OCI-LY7 (cell line): ENCODE measurements at regions not wholly inside any gene's neighbourhood (a gene's known extent, or its start where the extent isn't known, plus 50 kb on each side); places are given as distances from the start of the nearest gene placed in this dataset.
A peak's percentile ranks its signal among the peaks of the same experiment; 100 is the strongest.

Experiments
- BruUV-seq: library from RNA; stranded (reverse); fragments of 400-500 nt; replicated peaks from 2 replicates; lab custom pipeline; 2021; lab: Mats Ljungman, UMichigan
- CTCF ChIA-PET: fragments of 300-600 bp; sonication (Branson Sonifier 250); formaldehyde crosslinking; loops from one replicate; lab custom pipeline; 2022; ENCODE audit warnings: antibody characterized with exemption; ENCODE audit not compliant: unreplicated experiment; lab: Charles Lee
- POLR2A ChIA-PET: fragments of 300-600 bp; sonication (Branson Sonifier 250); formaldehyde crosslinking; loops from one replicate; lab custom pipeline; 2022; ENCODE audit warnings: antibody characterized with exemption; lab: Charles Lee
- DNase-seq: peaks from one replicate; pipeline ENCODE4 v3.0.0-alpha.2; 2015; ENCODE audit warnings: low spot score
- H2AFZ ChIP-seq: fragments of 200-600 bp; sonication (generic), shearing (Covaris generic); 2 replicates; pipeline ENCODE4 v1.6.1; 2014; ENCODE audit warnings: mild to moderate bottlenecking, antibody characterized with exemption, low read length, moderate library complexity
- H3K27ac ChIP-seq: fragments of 200-600 bp; sonication (generic); 2 replicates; pipeline ENCODE4 v1.5.1; 2014; ENCODE audit warnings: mixed run types, low read depth, mild to moderate bottlenecking, moderate library complexity, low read length, inconsistent platforms; ENCODE audit not compliant: poor library complexity, severe bottlenecking
- H3K36me3 ChIP-seq: fragments of 200-600 bp; sonication (generic); 2 replicates; pipeline ENCODE4 v1.6.1; 2014; ENCODE audit warnings: mild to moderate bottlenecking, antibody characterized with exemption, low read length, moderate library complexity, mixed read lengths; ENCODE audit not compliant: insufficient read depth
- H3K4me1 ChIP-seq: fragments of 200-600 bp; sonication (generic); 2 replicates; pipeline ENCODE4 v1.5.1; 2014; ENCODE audit warnings: mild to moderate bottlenecking, low read length; ENCODE audit not compliant: insufficient read depth, poor library complexity, severe bottlenecking
- H3K4me2 ChIP-seq: fragments of 200-600 bp; sonication (generic); 2 replicates; pipeline ENCODE4 v1.6.1; 2014; ENCODE audit warnings: mild to moderate bottlenecking, low read length
- H3K4me3 ChIP-seq: fragments of 200-600 bp; sonication (generic); 2 replicates; pipeline ENCODE4 v1.5.1; 2014; ENCODE audit warnings: mild to moderate bottlenecking, low read depth, low read length; ENCODE audit not compliant: poor library complexity, severe bottlenecking
- H3K79me2 ChIP-seq: fragments of 200-600 bp; sonication (generic); 2 replicates; pipeline ENCODE4 v1.6.1; 2016; ENCODE audit warnings: low read depth, mild to moderate bottlenecking, low read length, moderate library complexity, mixed read lengths; ENCODE audit not compliant: insufficient read depth
- H3K9me2 ChIP-seq: fragments of 200-600 bp; sonication (generic); 2 replicates; pipeline ENCODE4 v1.6.1; 2016; ENCODE audit warnings: mild to moderate bottlenecking, low read length, mixed read lengths; ENCODE audit not compliant: insufficient read depth
- H3K9me3 ChIP-seq: fragments of 200-600 bp; sonication (generic); 2 replicates; pipeline ENCODE4 v1.6.1; 2014; ENCODE audit warnings: mild to moderate bottlenecking, mixed run types, low read length, mixed read lengths
- H4K20me1 ChIP-seq: fragments of 200-600 bp; sonication (generic); 2 replicates; pipeline ENCODE4 v1.6.1; 2014; ENCODE audit warnings: mild to moderate bottlenecking, antibody characterized with exemption, low read length, moderate library complexity, mixed read lengths; ENCODE audit not compliant: insufficient read depth
- EZH2phosphoT487 ChIP-seq: fragments of 200-600 bp; sonication (generic); IDR thresholded peaks from 2 replicates; pipeline ENCODE4 v1.6.1; 2018; ENCODE audit warnings: low read depth, borderline replicate concordance, mild to moderate bottlenecking, mixed run types, antibody characterized with exemption, low read length, moderate library complexity, mixed read lengths
- intact Hi-C: fragments of 100-400 bp; cut with micrococcal nuclease; formaldehyde crosslinking; loops from one replicate; pipeline ENCODE4 v1.10.0; 2022; ENCODE audit not compliant: unreplicated experiment
- TF ChIP-seq, protein P1 (sequence below): fragments of 200-600 bp; sonication (generic); conservative IDR thresholded peaks from 2 replicates; pipeline ENCODE4 v1.5.1; 2014; ENCODE audit warnings: mild to moderate bottlenecking, antibody characterized with exemption, low read length, moderate library complexity, mixed read lengths

DNA sequence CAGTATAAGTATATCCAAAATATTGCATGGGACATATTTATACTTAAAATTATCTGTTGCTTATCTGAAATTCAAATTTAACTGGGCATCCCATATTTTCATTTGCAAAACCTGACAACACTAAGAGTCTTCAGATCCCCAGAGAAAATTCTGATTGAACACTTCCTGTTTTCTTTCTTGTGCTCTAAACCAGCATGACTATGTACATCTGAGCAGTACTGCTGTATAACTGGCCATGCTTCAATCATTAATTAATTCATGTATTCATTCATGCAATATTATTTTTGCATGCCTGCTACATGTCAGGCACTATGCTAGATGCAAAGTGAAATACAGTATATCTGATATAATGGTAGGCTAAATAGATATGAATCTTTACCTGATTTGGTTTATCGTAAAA is 461.2 kb downstream of the TLR4 start:
- Histone ChIP-seq H3K9me2 (no peaks in the 10 kb centered on the region), H3K79me2 (no peaks in the 10 kb centered on the region), H3K36me3 (no peaks in the 10 kb centered on the region), H3K4me1 (no peaks in the 10 kb centered on the region), H4K20me1 (no peaks in the 10 kb centered on the region; the same call in 1 of the 2 replicates), H2AFZ (no peak overlapping the region), H3K4me3 (no peak overlapping the region), H3K9me3 (no peaks in the 10 kb centered on the region), H3K4me2 (no peak overlapping the region), H3K27ac (no peak overlapping the region)
- CTCF ChIA-PET, result no interaction called here
- BruUV-seq, result no TSS peak
- intact Hi-C loops, result no loop called here
- DNase-seq, result no peak
- POLR2A ChIA-PET, result no interaction called here
- TF ChIP-seq, protein P1, sequence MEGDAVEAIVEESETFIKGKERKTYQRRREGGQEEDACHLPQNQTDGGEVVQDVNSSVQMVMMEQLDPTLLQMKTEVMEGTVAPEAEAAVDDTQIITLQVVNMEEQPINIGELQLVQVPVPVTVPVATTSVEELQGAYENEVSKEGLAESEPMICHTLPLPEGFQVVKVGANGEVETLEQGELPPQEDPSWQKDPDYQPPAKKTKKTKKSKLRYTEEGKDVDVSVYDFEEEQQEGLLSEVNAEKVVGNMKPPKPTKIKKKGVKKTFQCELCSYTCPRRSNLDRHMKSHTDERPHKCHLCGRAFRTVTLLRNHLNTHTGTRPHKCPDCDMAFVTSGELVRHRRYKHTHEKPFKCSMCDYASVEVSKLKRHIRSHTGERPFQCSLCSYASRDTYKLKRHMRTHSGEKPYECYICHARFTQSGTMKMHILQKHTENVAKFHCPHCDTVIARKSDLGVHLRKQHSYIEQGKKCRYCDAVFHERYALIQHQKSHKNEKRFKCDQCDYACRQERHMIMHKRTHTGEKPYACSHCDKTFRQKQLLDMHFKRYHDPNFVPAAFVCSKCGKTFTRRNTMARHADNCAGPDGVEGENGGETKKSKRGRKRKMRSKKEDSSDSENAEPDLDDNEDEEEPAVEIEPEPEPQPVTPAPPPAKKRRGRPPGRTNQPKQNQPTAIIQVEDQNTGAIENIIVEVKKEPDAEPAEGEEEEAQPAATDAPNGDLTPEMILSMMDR, result no peak
- no peak for TF ChIP-seq EZH2phosphoT487

DNA sequence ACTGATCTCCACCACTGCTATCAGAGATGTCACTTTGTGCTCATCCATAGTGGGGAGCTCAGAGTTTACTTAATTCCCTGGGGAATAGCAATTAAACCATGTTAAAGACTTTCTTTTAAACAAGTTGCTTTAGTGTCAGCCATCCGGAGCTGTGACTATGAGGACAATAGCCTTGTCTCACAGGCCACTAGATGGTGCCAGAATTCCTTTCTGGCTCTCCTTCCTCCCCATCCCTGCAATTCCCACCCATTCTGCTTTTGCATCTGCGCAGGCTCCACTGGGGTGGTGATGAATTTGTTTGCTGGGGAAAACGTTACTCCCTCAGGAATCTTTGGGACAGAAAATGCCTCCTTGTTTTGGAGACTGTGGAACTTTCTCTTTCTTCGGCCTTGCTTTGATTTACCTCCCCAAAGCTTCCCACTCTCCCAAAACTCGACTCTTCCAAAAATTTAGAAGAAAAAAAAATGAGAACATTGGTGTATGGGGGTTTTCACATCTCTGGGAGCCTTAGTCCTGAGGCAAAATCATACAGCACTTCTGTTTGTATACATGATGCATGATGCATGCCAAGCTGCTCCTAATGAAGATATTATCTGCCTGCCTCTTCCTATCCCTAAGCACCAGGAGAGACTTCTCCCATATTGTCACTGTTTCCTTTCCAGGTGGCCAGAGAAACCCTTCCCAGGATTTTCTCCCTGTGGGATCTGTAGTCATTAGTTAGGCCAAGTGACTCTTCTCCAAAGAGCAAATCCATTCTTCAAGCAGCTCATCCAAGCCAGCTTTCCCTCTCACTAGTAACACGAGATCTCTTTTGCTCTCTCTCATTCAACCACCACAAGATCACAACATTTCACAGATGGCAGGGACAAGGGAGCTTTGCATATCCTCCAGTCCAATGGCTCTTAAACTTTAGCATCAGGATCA is 466.1 kb downstream of the TLR4 start:
- no peaks in the 10 kb centered on the region for H3K36me3 ChIP-seq
- TF ChIP-seq, protein P1, result peak; percentile 73
- TF ChIP-seq EZH2phosphoT487, result no peak
- CTCF ChIA-PET, result no interaction called here
- no peak overlapping the region for H2AFZ ChIP-seq
- no peaks in the 10 kb centered on the region for H3K4me1 ChIP-seq
- no peaks in the 10 kb centered on the region for H3K79me2 ChIP-seq
- peak; percentile 16 for DNase-seq
- H4K20me1 ChIP-seq, result no peaks in the 10 kb centered on the region; the same call in 1 of the 2 replicates
- H3K4me2 ChIP-seq, result no peak overlapping the region
- no peak overlapping the region for H3K4me3 ChIP-seq
- H3K9me3 ChIP-seq, result no peaks in the 10 kb centered on the region
- no peaks in the 10 kb centered on the region for H3K9me2 ChIP-seq
- POLR2A ChIA-PET, result interaction anchor here (0.6 kb wide), 1 partner anchor 1853 kb away, joined by 3 read pairs; no protein-coding TSS in a partner anchor
- intact Hi-C loops, result no loop called here
- BruUV-seq, result no TSS peak
- H3K27ac ChIP-seq, result no peak overlapping the region

DNA sequence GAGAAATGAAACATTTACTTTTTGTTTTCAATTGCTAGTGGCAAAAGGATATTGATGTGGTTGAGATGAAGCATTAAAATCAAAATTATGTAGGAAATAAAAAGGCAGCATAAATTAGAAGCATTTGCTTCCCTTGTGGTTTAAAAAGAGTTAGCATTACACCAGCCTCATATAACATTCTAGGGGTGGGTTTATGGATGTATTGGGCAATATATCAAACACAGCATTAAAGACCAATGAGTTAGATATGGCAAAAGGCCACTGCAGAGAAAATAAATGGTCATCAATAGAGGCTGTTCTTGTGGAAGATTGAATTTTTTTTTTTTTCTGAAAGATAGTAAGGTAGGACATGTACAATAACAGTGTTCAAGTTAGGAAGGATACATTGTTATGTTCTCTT is 473.0 kb downstream of the TLR4 start:
- no peak overlapping the region for H3K4me2 ChIP-seq
- intact Hi-C loops, result no loop called here
- H3K4me3 ChIP-seq, result no peak overlapping the region
- H3K79me2 ChIP-seq, result no peaks in the 10 kb centered on the region
- DNase-seq, result no peak
- no peaks in the 10 kb centered on the region for H4K20me1 ChIP-seq
- no TSS peak for BruUV-seq
- H3K4me1 ChIP-seq, result no peaks in the 10 kb centered on the region
- no peak overlapping the region for H2AFZ ChIP-seq
- ChIA-PET CTCF (no interaction called here), POLR2A (interaction anchor here (0.6 kb wide), 1 partner anchor 97 kb away, joined by 3 read pairs; no protein-coding TSS in a partner anchor)
- no peak overlapping the region for H3K27ac ChIP-seq
- TF ChIP-seq, protein P1, result no peak
- TF ChIP-seq EZH2phosphoT487, result no peak
- no peaks in the 10 kb centered on the region for H3K36me3 ChIP-seq
- H3K9me3 ChIP-seq, result no peaks in the 10 kb centered on the region
- H3K9me2 ChIP-seq, result no peaks in the 10 kb centered on the region
